ENCODE measurements at regions not wholly inside any gene's neighbourhood (a gene's known extent, or its start where the extent isn't known, plus 50 kb on each side); places are given as distances from the start of the nearest gene placed in this dataset.

DNA sequence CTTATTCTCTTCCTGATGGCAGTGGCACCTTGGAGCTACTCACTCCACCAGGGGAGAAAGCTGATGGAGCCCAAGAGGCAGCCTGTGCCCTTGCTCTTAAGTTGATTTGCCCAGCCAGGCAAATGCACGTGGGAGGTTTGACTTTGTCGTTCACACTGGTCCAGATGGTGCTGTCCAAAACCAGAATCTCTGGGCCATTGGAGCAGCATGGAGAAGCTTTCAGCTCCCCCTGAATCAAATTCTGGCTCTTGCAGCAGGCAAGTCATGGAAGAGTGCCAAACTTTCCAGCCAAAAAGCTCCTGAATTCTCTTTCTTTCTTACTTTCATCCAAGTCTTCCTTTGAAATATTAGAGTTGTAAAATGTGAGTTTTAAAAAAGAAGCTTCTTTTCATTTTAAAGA, 970.4 kb downstream of the RPA4 start:
- no peak overlapping the region for H2BK120ac ChIP-seq (replicated peaks; ENCODE audit: low read depth, low read length)
- no peak overlapping the region for H2AK5ac ChIP-seq (ENCODE audit: low read depth, low read length)
- TF ChIP-seq CHD1 (IDR thresholded peaks at IDR 0.05; ENCODE audit: low read depth, low read length) (no peak), TAF7 (optimal IDR thresholded peaks at IDR 0.05; ENCODE audit: borderline replicate concordance, low read depth, low read length) (no peak), ZNF274 (IDR thresholded peaks at IDR 0.05; ENCODE audit: borderline replicate concordance, extremely low read depth, low read length) (no peak), PHF8 (conservative IDR thresholded peaks at IDR 0.05; ENCODE audit: low read depth, low read length) (no peak), EGR1 (IDR thresholded peaks at IDR 0.05; ENCODE audit: borderline replicate concordance, low read depth, low read length) (no peak), RNF2 (IDR thresholded peaks at IDR 0.05; ENCODE audit: borderline replicate concordance, low read depth, low read length, missing control alignments, poor library complexity, severe bottlenecking) (no peak)
- H3K4me3 ChIP-seq (ENCODE audit: extremely low read depth in 1 of 4, insufficient read depth in 2 of 4, low read depth in 3 of 4, low read length in 4 of 4): no peak overlapping the region
- H4K91ac ChIP-seq (replicated peaks; ENCODE audit: insufficient read length, low read length): no peak overlapping the region
- H3K79me1 ChIP-seq (ENCODE audit: low read depth, low read length): no peaks in the 10 kb centered on the region
- no peaks in the 10 kb centered on the region for H3K79me2 ChIP-seq (ENCODE audit: control insufficient read depth in 1 of 2, insufficient read depth in 2 of 2, low read length in 2 of 2)
- no peak overlapping the region for H3K4me2 ChIP-seq (ENCODE audit: insufficient read depth in 1 of 2, low read depth in 2 of 2, low read length in 2 of 2)
- no peaks in the 10 kb centered on the region for H3K27me3 ChIP-seq (replicated peaks in 1 of 4; ENCODE audit: control insufficient read depth in 3 of 4, extremely low read depth in 1 of 4, insufficient read depth in 3 of 4, low read length in 3 of 4)
- no peak overlapping the region for H4K8ac ChIP-seq (ENCODE audit: extremely low read depth, insufficient read depth, low read length)
- H2BK12ac ChIP-seq (ENCODE audit: low read depth, low read length): no peak overlapping the region
- no peak overlapping the region for H3K4ac ChIP-seq (replicated peaks; ENCODE audit: insufficient read length, low read depth, low read length)
- 82% methylated on average over 2 of the region's 2 CpGs; no CpG with 5 or more reads in 1 of the 2 experiments for WGBS, 2 experiments (ENCODE audit: extremely low coverage in 1 of 2, insufficient coverage in 1 of 2, insufficient read length in 1 of 2, insufficient replicate concordance in 2 of 2, low coverage in 1 of 2, low lambda C conversion rate in 2 of 2, missing lambda C conversion rate in 1 of 2)
- H3K4me1 ChIP-seq (replicated peaks in 1 of 4; ENCODE audit: control insufficient read depth in 3 of 4, insufficient read depth in 4 of 4, low read length in 3 of 4): no peaks in the 10 kb centered on the region
- H4K20me1 ChIP-seq (replicated peaks in 1 of 2; ENCODE audit: control insufficient read depth in 1 of 2, insufficient read depth in 2 of 2, low read length in 2 of 2): no peaks in the 10 kb centered on the region
- no peak overlapping the region for H4K5ac ChIP-seq (ENCODE audit: insufficient read length, low read depth, low read length)
- no peak overlapping the region for H3K14ac ChIP-seq (ENCODE audit: insufficient read length)
- H3K27ac ChIP-seq (ENCODE audit: low read depth, low read length): no peak overlapping the region
- H3K23me2 ChIP-seq (ENCODE audit: low read depth, low read length): no peaks in the 10 kb centered on the region
- FAIRE-seq: no peak
- no peak overlapping the region for H3K56ac ChIP-seq (replicated peaks; ENCODE audit: insufficient read length, low read depth, low read length)
- no peaks in the 10 kb centered on the region for H3K36me3 ChIP-seq (ENCODE audit: control insufficient read depth in 2 of 4, insufficient read depth in 4 of 4, low read length in 3 of 4)
- no peak overlapping the region for H2BK5ac ChIP-seq (ENCODE audit: low read depth, low read length)
- H3K23ac ChIP-seq (ENCODE audit: insufficient read length): no peak overlapping the region
- H3K9ac ChIP-seq (replicated peaks in 1 of 4; ENCODE audit: extremely low read depth in 1 of 4, low read depth in 3 of 4, low read length in 3 of 4): no peak overlapping the region
- ChIA-PET POLR2A (ENCODE audit: partially characterized antibody) (no interaction called here), CTCF (ENCODE audit: partially characterized antibody) (no interaction called here)
- DNase-seq (ENCODE audit: low read depth in 1 of 2, low spot score in 2 of 2): no peak
- H2BK20ac ChIP-seq (ENCODE audit: low read length): no peak overlapping the region
- no peak overlapping the region for H2BK15ac ChIP-seq (ENCODE audit: low read length)
- H3K9me3 ChIP-seq (ENCODE audit: insufficient read depth in 2 of 2, low read depth in 1 of 2, low read length in 1 of 2): no peaks in the 10 kb centered on the region
- no peak overlapping the region for H2AFZ ChIP-seq (ENCODE audit: low read length)
- no peak overlapping the region for H3K18ac ChIP-seq (ENCODE audit: extremely low read depth, low read length)
